ENCODE measurements at regions not wholly inside any gene's neighbourhood (a gene's known extent, or its start where the extent isn't known, plus 50 kb on each side); places are given as distances from the start of the nearest gene placed in this dataset.
"Not testable (repeated sequence)": the region's sequence is repeated elsewhere in the genome, so short reads cannot be mapped to it uniquely, and the experiment has no call there.

GRCh38 chr4:163693776-163694175, 199.3 kb downstream of the TMA16 start:
- ATAC-seq: no peak

DNA sequence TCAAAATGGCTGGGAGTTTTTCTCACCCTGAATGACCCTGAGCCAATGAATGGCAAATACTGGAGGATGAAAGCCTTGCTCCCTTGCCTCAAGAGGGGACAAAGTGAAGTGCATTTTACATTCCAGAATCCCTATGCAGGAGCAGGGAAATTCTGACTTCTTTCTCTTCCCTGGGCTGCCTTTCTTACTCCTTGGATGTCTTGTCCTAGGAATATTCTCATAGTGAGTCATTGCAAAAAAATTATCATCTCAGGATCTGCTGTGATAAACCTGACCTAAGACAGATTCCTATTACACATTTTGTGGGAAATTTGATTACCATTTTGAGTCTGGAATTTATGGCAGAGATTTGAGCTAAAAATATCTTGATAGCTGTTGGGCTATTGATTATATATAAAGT, 199.9 kb downstream of the TMA16 start:
- ATAC-seq: no peak

- ATAC-seq: no peak
These were observed 202.6 kb downstream of the TMA16 start for GRCh38 chr4:163697121-163697520.

DNA sequence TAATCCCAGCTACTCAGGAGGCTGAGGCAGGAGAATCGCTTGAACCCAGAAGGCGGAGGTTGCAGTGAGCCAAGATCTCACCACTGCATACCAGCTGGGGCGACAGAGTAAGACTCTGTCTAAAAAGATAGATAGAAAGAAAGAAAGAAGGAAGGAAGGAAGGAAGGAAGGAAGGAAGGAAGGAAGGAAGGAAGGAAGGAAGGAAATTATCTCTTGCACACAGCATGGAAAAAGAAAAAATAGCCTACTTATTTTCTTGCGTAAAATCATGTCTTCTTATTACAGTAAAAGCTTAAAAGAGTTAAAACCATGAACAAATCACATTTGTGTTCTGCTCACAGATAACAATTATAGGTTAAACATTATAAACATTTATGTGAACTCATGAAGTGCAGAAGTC, 205.9 kb downstream of the TMA16 start:
- ATAC-seq: not testable (repeated sequence)

DNA sequence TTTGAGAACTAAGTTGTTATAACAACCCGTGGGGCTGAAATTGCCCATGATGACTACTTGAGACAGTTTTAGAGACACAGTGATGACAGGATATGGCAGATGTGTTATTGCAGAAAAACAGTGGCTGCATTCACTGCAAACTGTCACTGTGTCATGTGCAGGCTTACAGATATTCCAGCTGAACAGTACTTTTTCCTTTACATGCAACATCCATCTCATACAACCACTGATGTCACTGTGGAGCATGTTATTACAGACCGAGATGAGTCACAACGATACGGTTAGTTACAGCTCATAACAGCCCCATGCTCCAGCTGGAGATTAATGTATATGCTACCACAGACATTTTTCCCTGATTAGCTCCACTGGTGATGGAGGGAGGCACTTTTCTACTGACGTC, 207.4 kb downstream of the TMA16 start:
- ATAC-seq: no peak

GRCh38 chr4:163702736-163703135, 208.2 kb downstream of the TMA16 start:
- ATAC-seq: no peak

- ATAC-seq: no peak
These were observed 208.8 kb downstream of the TMA16 start for GRCh38 chr4:163703251-163703650.

DNA sequence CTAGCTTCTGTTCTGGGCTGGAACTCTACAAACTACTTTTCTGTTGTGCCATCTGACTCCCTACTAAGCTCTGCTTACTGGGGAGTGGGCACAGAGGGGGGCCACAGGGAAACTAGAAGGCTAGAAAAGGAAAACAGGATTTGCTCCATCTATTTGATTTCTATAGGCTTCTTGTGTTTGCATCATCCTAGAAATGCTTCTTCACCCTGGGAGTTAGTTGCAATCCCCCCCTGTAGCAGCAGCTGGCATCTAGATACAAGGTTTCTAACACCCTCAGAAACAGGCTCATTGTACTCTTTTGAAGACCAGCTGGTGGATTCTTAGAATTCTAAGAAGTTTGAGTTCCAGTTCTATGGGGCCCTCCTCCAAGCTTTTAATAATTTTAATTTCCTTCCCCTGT, 213.4 kb downstream of the TMA16 start:
- ATAC-seq: no peak

GRCh38 chr4:163709601-163710000, 215.1 kb downstream of the TMA16 start:
- no peak for ATAC-seq

DNA sequence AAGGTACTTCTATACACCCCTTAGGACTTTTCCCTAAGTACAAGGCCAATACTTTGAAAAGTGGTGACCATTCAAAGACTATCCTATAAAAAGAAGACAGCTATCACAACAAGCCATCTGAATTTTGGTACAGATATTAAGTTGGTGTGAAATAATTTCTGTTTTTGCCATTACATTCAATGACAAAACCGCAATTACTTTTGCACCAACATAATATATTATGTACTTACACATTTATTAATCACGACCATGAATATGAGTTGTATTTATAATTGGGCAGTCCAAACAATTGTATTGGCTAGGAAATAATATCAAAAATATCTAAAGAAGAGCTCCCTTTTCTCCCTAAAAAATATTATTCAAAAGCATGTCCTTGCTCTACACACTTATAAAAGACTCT, 215.7 kb downstream of the TMA16 start:
- no peak for ATAC-seq

- ATAC-seq: not testable (repeated sequence)
These were observed 230.0 kb downstream of the TMA16 start for GRCh38 chr4:163724495-163724894.

DNA sequence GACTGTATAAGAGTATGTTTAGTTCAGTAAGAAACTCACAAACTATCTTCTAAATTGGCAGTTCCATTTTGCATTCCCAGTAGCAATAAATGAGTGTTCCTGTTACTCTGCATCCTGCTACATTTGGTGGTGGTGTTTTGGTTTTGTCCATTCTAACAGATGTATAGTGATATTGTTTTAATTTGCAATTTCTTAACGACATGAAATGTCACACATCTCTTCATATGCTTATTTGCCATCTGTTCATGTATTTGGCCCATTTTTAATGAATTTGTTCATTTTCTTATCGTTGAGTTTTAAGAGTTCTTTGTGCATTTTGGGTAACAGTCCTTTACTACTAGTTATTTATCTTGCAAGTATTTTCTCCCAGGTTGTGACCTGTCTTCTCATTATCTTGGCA, 232.2 kb downstream of the TMA16 start:
- ATAC-seq: no peak

DNA sequence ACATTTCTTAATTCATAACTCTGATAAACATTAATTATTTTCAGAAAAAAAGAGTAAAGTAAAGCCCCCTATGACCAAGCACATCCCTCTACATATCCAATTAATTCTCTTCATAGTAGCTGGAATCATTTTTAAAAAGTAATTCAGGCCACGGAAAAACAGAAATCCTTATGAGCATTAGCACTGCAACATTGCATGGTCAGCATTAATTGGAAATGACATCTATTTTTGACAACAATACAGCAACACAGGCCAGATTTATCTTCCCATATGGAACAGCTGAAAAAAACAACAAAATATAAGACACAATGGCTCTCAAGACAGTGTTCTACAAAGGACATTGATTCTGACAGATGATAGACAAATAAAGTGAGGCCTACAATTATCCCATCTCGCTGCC, 236.6 kb downstream of the TMA16 start:
- ATAC-seq: no peak

DNA sequence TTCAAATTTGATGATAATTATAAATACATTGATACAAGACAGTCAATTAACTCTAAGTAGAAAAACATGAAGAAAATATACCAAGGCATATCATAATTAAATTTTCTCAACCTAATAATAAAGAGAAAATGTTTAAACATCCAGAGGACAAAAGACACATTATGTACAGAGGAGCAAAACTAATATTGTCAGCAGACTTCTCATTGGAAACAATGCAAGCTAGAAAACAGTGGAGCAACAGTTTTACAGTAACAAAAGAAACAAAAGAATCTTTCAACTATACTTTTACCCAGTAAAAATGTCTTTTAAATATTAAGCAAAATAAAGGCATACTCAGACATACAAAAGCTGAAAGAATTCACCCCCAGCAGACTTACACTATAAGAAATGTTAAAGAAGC, 238.0 kb downstream of the TMA16 start:
- no peak for ATAC-seq

DNA sequence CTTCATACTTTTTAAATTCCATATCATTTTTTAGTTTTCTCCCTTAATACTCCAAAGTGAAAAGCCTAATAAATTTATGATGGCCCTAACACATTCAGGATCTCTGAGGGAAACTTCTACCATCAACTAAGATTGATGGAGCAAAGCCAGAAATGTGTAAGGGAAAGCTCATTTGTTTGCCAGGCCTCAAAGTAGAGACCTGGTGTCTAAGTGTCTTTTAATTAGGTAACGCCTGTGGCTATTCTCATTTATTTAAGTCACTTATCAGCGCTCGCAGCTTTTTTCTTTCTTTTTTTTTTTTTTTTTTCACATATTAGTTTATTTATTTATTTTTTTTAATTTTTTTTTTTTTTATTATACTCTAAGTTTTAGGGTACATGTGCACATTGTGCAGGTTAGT, 242.4 kb downstream of the TMA16 start:
- ATAC-seq: no peak

GRCh38 chr4:163737846-163738245, 243.4 kb downstream of the TMA16 start:
- ATAC-seq: not testable (repeated sequence)

- ATAC-seq: no peak
These were observed 244.0 kb downstream of the TMA16 start for GRCh38 chr4:163738521-163738920.

DNA sequence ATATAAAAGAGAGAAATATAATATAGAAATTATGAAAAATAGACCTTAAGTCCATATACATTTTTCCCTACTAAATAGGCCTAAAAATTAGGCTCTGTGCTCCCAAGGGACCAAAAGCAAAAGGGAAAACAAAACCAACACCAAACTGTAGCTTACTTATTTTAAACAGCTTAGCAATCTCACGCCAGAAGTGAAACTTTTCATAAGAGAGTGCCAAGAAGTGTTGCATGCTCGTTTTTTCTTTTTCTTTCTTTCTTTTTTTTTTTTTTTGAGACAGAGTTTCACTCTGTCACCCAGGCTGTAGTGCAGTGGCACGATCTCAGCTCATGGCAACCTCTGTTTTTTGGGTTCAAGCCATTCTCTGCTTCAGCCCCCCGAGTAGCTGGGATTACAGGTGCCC, 250.4 kb downstream of the TMA16 start:
- no peak for ATAC-seq

- ATAC-seq: no peak
These were observed 252.8 kb downstream of the TMA16 start for GRCh38 chr4:163747293-163747692.

DNA sequence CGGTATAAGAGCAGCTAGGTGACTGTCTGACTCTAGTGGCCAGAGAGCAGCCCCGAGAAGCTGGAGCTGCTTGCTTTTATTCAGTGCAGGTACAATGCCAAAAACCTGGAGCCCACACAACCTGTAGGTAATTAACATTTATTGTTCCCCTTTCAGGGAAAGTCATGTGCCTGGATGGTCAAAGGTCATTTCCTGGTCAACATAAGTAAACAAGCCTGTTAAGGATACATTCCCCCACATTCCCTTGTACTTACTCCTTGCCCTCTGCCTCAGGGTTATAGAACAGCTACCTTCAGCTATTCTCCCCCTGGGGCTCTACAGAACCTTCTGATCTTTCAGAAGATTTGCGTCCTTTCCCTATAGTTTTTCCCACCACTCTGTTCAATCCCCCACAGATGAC, 253.4 kb downstream of the TMA16 start:
- ATAC-seq: no peak

- no peak for ATAC-seq
These were observed 254.0 kb downstream of the TMA16 start for GRCh38 chr4:163748449-163748848.

- ATAC-seq: no peak
These were observed 260.5 kb downstream of the TMA16 start for GRCh38 chr4:163755013-163755412.

DNA sequence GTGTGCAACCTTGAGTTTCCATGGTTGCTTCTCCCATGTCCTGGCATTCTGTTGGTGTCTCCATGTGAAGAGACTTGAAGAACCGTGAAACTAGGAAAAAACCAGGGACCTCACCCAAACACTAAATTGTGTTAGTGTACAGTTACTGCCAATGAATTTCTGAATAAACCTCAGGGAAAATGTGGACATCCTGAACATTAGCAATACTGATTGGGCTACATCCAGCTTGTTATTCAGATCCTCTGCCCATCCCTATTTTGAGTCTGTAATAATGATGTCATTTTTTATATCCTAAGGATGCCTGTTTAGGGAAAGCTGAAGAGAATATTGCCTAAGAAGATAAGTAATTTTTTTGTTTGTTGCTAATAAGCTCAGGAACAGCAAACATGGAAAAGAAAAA, 262.7 kb downstream of the TMA16 start:
- ATAC-seq: no peak

DNA sequence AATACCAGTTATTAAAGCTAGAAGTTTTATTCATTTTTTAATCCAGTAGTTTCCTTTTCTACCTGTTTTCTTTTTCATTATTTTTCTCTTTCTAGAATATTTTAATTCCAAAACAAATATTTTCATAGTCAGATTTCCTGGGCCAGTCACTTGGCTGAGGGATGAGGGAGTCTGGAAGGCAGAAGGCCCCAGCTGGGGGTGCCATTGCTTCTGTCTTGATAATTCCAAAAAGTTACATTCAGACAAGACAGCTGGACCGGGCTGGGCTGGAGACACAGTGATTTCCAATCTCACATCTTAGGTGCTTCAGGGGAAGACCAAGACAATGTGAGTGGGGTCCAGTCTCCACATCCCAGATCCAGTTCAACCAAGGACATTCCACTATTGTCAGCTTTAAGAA, 263.5 kb downstream of the TMA16 start:
- ATAC-seq: no peak

- ATAC-seq: no peak
These were observed 268.3 kb downstream of the TMA16 start for GRCh38 chr4:163762741-163763140.

DNA sequence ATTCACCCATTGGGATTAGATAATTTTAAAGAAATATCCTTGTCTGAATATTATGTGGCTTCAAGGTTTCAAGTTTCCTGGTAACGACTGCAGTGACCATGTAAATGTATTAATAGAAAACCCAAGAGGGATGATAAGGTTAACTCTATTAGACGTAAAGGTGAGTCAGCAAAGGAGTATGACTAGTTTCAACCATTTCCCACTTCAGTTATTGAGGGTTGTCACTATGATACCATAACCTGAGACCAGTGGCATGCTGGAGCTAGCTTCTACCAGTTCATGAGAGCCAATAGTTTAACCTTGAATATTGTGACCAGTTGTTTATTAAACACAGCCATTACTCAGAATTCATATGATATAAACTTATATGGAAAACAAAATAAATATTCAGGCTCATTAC, 270.1 kb downstream of the TMA16 start:
- ATAC-seq: no peak
